HG03097 (cell line): ENCODE measurements at regions not wholly inside any gene's neighbourhood (a gene's known extent, or its start where the extent isn't known, plus 50 kb on each side); places are given as distances from the start of the nearest gene placed in this dataset.

Experiments
- ATAC-seq: cut with Tn5 transposase; IDR thresholded peaks from one replicate; pipeline ENCODE4 v1.9.1; 2021; ENCODE audit not compliant: unreplicated experiment, low FRiP score

DNA sequence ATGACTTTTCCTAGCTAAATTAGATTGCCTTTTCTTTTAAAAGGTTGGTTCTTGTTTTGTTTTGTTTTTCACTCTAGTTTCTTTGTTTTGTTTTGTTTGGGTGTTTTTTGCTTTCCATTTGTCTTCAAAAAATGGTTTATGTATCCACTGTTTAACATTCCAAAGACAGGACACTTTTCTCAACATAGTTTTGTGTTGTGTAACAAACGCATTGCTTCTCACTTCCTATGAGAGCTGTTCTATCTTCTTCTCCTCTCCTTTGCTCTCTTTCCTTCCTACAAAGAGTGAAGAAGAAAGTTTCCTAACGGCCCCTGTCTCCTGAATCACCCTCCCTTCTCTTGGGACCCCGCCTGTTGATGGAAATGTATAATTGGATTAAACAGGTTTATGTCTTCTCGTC is 539.7 kb downstream of the ACTL7B start:
- ATAC-seq = no peak

DNA sequence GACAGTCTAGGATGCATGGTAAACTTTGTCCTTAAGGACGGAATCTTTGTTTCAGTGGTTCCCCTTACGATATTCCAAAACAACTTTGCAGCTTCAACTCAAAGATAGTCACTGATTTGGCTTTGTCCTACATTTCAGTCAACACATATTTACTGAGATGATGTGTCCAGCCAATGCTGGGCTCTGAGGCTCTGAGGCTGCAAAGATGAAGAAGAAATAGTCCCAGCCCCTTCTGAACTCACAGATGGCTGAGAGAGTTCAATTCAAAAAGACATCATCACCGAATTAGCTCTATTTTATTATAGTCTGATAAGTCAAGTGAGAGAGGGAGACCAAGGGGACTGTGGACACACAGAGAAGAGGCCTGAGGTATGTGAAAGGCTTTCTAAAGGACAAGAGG is 544.0 kb downstream of the ACTL7B start:
- ATAC-seq = no peak

DNA sequence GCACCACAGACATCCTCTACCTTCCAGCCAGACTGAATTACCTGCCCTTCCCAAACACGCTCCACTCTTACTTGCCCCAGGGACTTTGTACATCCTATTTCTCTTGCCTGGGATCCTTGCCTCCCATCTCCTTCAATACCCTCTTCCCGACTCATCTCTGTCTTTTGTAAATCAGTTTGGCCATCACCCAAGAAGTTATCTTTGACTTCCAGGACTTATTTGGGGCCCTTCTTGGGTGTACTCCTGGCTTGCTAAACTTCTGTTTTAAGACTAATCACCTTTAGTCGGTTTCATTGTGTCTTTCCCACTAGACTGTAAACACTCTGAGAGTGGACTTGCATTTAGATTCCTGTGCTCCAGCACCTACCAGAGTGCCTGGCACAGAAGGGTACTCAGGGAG is 545.6 kb downstream of the ACTL7B start:
- no peak for ATAC-seq

DNA sequence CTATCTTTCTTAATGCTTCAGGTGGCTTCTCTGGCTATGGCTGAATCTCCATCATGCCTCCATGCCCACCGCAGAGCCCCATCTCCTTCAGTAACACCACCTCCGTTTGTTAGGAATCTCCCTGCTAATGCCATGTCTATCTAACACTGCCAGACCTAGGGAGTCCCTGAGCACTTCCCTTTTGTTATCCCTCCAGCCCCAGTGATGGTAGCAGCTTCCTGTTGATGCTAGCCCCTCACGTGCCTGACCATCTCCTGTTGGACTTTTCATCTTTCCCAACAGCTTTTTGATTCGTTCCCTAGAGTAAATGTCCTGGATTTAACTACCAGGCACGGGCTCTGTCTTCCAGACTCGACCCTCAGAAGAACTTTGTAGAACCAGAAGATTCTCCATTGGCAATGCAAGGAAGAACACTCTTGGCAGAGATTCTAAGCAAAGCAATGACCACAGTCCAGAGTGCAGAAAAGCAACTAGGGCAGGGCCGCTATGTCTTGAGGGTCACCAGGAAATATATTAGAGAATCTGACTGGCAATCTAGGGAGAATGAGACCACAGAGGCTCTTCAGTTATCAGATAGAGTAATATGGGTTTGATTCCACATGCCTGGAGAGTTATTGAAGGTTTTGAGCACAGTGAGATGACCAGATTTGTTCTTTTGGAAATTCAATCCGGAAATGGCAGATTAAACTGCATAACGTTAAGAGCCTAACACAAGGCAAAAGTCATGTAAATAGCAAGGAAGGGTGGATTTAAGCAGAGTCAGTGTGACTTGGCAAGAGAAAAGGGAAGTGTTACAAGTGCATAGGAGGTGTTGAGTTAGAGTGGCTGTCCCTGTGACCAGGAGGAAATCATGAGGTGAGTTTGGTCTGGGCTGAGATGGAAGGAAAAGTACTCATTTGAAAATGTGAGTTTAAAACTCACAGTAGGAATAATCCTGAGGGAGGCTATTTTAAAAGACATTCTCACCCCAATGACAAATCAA is 555.2 kb downstream of the ACTL7B start:
- no peak for ATAC-seq

DNA sequence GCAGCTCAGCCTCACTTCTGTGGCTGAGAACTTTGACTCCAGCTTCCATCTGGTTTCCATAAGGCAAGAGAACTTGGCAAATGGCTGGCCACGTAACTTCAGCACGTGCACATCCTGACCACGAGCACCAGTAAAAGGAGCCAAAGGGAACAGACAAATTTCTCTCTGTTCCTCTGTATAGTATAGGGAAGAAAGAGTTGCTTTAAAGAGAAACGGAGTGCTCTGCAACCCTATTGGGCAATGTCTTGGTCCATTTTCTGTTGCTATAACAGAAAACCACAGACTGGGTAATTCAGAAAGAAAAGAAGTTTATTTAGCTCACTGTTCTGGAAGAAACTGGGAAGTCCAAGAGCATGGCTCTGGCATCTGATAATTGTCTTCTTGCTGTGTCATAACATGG is 558.7 kb downstream of the ACTL7B start:
- no peak for ATAC-seq

DNA sequence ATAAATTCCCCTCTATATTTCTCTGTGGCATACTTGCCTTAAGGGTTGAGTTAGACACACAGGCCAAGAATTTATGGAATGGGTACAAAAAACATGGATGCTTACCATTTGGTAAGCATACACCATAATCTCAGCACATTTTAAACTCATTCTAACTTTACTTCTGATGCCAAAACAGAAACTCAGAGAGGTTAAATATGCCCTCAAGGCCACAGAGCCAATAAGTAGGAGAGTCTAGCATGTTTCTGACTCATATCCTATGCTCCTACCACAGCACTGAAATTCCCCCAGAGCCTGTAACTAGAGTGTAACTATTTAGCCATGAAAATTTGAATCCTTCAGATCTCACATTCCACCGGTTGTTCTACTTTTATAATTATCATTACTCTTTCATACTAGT is 559.7 kb downstream of the ACTL7B start:
- ATAC-seq = no peak

DNA sequence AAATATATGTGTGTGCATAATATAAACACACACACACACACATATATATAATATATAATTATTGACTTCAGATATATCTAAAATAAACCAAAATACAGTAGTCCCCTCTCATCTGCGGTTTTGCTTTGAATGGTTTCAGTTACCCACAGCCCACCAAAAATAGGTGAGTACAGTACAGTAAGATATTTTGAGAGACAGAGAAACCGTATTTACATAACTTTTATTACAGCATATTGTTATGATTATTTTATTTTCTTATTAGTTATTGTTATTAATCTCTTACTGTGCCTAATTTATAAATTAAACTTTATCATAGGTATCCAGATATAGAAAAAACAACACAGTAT is 564.2 kb downstream of the ACTL7B start:
- ATAC-seq = no peak

DNA sequence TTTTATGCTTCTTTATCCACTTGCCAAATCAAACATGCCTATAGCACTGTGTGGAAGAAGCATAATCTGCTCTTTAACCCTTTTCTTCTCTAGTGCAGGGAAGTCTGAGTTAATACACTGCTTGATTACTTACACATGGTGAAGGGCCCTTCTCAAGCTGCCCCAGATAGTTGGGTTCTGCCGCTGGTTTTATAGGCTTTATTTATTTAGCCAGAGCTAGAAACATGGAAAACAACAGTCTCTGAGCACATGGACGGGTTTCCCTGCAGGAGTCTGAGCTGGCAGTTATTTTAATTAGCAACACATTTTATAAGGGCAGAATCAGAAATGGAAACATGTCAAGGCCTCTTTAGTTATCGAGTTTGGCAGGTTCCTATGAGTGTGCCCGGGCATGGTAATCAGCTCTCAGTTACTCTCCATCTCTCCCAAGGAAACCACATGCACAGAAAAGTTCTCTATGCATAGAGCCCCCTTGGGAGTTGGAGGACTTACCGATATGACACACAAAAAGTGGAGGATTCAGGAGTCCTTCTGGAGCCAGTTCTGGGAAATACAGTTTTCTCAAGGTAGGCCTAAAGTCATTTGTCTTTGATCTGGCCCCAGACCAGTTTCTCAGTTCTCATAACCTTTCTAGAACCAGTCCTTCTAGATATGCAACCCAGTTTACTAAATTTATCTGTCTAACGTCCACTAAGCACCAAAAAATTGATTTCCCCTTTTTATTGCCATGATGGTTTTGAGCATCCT is 564.8 kb downstream of the ACTL7B start:
- no peak for ATAC-seq

DNA sequence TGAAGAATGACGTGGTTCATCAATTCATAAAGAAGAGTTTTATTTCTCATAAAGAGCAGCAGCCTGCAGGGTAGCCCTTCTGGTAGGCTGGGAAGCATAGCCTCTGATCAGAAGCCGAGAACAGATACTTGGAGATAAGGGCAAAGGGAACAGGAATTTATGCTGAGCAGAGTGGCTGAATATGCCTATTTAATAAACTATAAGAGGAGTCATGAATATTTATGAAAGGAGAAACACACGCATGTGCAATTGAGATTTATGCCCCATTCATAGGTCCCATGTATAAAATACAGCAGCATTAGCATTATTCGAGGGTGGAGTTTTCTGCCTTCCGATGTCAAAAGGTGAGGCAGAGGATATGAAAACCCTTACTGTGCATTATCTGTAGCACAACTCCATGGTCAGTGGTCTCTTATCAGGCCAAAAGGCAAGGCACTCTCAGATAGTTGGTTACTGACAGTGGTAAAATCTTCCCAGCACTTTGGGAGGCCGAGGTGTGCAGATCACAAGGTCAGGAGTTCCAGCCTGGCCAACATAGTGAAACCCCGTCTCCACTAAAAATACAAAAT is 569.1 kb downstream of the ACTL7B start:
- no peak for ATAC-seq

DNA sequence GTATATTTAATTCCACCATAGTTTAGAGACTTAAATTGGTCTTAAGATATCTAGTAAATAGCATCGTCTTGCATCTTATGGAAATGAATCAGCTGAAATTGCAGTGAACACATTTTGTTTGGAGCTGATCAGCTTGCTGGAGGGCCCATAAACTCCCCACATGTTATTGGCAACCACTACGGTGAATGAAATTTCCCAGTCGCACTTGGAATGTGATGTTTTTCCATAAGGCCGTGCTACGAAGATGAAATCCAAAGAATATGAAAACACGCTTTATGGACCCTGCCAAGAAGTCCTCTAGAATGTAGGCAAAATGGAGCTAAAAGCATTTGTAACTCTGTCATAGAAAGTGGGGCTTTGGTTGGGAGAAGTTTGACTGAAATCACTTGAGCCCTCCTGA is 572.1 kb downstream of the ACTL7B start:
- no peak for ATAC-seq

DNA sequence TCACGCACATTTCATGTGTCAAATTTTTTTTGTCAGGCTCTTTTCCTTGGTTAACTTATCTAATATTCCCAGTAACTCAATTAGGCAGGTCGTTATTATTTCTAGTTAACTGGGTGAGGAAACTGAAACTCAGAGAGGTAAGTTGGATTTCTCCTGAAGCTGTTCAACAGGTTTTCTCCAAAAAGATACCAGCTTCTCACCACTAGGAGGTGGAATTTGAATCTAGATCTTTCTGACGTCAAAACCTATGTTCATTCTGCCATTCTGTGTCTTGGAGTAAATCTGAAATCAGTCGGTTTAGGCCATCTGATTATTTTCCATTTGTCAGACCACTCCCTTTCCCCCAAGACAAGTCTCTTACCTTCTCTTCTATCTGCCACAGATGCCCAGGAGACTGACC is 572.9 kb downstream of the ACTL7B start:
- ATAC-seq = no peak

DNA sequence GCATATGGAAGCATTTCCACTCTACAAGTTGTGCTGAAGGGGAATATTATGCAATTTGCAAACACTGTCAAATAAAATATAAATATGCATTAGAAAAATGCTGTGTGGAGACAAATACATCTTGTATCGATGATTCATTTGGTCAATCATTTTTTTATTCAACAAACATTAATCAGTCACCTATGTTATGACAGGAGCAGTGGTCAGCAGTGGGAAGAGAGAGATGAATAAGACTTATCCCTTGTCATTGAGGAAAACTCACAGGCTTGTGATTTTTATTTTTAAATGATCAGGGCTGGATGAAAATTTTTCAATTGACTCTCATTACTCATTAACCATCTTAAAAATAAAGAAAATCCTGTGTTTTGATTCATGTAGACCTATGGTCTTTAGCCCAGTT is 574.1 kb downstream of the ACTL7B start:
- ATAC-seq = no peak

DNA sequence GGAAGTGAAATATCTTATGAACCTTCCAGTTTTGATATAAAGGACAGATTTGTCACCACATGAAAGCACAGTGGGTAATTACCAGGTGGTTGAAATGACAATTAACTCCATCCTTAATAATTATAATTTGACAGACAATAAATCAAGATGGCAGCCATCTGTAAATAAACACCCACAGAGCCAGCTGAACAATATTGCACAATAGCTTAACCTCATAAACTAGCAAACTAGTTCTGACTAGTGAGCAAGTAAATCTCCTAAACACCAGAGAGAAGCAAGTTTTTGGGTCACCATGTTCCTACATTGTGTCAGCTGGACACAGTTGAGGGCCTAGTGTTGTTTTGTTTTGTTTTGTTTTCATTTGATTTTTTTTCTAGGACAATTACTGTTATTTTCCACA is 577.4 kb downstream of the ACTL7B start:
- ATAC-seq = no peak

DNA sequence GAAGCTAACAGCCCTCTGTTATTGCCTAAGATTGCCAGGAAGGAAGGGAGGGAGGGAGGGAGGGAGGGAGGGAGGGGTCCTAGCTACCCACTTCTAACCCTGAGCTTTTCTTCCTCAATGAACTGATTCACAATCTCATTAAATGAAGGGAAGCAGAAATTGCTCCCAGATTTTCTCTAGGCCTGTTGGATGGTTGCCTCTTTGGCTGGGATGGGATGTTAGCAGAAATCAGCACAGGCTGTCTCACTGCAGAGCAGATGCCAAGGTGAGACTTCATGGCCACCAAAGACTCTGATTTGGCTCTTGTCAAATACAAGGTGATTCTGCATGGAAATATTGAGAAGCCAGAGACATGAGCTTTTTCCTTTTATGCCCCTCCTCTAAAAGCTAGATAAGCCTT is 578.6 kb downstream of the ACTL7B start:
- no peak for ATAC-seq

DNA sequence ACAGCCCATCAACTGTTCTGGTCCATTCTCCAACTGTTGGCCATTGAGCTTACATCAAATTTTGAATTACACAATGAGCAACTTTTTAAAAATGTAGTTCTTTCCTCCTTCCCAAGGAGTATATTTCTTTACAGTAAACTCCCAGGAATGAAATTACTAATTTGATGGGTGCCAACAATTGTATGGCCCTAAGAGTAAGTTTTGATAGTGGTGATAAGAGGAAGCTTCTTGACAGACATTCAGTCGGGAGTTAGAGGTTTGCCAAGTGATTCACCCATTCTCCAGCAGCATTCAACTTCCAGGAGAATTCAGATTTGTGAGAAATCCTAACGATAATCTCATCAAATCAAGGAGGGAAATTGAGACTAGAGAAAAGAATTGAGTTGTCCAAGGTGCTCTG is 579.9 kb downstream of the ACTL7B start:
- ATAC-seq = no peak

DNA sequence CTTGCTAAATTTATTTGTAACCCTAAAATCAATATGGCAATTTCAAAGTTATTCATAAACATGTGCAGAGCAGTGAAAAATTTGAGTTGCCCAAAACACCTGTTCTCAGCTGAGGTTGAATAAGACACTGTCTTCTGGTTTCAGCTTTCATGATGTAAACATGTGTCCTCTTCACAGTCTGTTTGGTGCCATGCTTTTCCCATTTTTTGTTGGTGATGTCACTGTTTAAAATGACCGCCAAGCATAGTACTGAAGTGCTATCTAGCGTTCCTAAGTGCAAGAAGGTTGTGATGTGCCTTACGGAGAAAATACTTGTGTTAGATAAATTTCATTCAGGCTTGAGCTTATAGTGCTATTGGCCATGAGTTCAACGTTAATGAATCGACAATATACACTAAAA is 580.8 kb downstream of the ACTL7B start:
- no peak for ATAC-seq

DNA sequence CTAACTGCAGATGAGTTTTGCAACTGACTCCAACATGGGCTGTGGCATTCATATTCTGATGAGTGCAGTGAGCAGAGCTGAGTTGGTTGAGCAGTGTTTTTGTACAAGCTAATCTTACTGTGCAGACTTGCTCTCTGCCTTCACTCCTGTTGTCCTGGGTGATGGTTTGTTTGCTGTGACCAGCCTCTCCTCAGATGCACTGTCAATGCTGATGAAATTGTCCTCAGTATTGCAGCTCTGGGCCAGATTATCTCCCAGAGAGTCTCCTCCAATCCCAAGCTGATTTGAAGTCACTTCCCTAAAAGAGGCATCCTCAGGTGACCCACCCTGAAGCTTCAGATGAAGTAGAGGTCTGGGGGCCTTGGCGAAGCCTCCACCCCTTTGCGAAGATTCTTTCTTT is 581.8 kb downstream of the ACTL7B start:
- ATAC-seq = no peak

DNA sequence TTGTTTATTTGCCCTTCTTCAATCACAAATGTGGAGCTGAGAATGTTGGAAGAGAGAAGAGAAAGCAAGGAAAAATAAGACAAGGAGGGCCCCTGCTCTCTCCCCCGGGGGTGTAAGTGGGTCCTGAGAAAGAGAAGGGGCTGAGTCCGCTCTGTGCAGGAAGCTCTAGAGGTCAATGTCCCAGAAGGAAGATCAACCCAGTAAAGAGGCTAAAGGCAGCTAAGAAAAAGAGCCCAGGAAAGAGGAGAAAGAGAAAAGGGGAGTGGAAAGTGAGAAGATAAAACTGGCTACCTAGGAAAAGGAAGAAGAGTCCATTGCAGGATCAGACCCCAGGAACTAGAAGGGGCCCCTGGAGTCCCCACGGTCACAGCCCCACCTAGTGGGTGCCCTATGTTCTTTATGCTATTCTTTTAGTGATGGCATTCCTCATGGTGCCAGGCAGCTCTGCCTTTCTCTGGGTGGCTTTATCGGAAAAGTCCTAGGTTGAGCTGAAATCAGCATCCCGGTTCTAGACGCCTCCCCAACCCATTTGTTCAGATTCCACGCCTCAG is 583.4 kb downstream of the ACTL7B start:
- ATAC-seq = no peak

DNA sequence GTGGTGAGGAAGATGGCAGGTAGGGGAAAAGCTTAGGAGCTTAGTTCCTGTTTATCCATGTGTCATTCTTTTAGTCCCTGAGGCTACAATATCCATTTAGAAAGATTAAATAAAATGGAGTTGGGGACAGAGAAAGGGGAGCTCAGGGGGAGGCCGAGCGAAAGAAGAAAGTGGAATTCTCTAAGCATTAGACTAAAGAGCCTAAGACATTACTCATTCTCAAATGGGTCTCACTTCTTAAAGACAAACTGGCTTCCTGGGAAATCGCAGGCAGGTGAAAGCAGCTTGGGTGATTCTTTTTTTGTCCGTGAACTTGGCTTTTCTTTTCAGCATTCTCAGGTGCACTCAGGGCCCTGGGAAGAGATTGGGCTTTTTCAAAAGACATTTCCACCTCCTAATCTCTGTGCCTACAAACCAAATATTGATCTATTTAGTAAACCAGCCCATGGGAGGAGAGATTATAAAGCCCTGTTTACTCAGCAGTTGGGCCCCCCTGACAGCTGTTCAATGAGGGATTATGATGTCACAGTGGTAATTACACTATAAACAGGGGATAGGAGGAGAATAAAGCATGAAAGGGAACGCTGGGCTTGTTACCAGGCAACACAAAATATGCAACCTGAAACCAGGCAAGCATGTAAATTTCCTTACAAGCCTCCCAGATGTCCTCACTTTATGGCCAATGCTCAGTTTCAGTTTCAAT is 584.0 kb downstream of the ACTL7B start:
- ATAC-seq = no peak

DNA sequence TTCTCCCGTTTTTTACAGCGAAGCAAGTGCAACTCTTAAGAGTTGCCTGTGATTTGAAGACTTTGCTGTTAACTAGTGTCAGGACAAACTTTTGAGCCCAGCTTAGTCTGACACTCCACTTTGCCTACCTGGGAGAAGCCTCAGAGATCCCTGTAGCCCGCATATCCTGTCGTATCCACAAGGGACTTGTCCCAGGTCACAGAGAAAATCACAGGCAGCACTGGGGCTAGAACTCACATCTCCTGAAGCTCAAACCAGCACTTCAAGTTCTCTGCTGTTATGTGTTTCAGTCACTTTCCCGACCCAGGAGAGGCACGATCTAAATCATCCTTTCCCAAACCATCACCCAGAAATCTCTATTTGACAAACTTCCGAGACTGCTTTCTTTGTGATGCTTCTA is 584.5 kb downstream of the ACTL7B start:
- no peak for ATAC-seq

DNA sequence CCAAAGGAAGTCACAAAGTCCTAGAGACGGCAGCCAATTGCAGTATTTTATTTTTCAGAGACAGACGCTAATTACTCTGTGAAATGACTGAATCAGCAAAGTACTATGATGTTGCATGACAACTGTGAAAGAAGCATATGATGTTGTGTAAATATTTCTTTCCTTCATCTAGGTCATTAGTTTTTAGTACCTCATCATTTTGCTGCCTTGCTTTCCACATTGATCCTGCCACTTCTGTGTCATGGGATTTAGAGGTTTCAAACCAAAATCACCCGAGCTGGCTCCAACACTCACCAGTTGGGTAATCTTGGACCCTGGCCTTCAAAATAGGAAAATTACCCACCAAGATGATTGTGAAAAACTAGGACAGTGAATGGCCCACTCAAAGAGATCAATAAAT is 585.2 kb downstream of the ACTL7B start:
- ATAC-seq = no peak
